GM12878 (cell line): ENCODE measurements at regions not wholly inside any gene's neighbourhood (a gene's known extent, or its start where the extent isn't known, plus 50 kb on each side); places are given as distances from the start of the nearest gene placed in this dataset.

Experiments
- ATAC-seq: fragments of 200-7000 bp; cut with Tn5 transposase; 3 replicates; pipeline ENCODE4 v1.9.1; 2020; ENCODE audit warnings: mild to moderate bottlenecking, moderate library complexity
- BruUV-seq: library from RNA; stranded (reverse); fragments of 400-500 nt; replicated peaks from 2 replicates; lab custom pipeline; 2021; lab: Mats Ljungman, UMichigan
- CTCF ChIA-PET: fragments of 300-600 bp; sonication (Branson Sonifier 250); formaldehyde crosslinking; extraction: SDS; loops from one replicate; lab custom pipeline; 2021; ENCODE audit warnings: inconsistent platforms; lab: Yijun Ruan, JAX
- POLR2A ChIA-PET: fragments of 350-600 bp; formaldehyde crosslinking; extraction: SDS; loops from one replicate; lab custom pipeline; 2021; ENCODE audit warnings: inconsistent platforms; lab: Charles Lee
- RAD21 ChIA-PET: fragments of 300-600 bp; sonication (Branson Sonifier 250); formaldehyde crosslinking; loops from one replicate; lab custom pipeline; 2023; ENCODE audit warnings: antibody characterized with exemption; ENCODE audit not compliant: unreplicated experiment; lab: Charles Lee
- SMC1A ChIA-PET: fragments of 300-600 bp; sonication (Branson Sonifier 250); formaldehyde crosslinking; loops from one replicate; lab custom pipeline; 2023; ENCODE audit not compliant: unreplicated experiment, uncharacterized antibody; lab: Charles Lee
- DNase-seq: peaks from one replicate; pipeline ENCODE4 v3.0.0-alpha.2; 2011; ENCODE audit warnings: low read depth, low spot score
- FAIRE-seq: peaks from 3 replicates; lab custom pipeline; 2011; peaks lifted over from hg19 to GRCh38; lab: Jason Lieb, UNC
- H2AFZ ChIP-seq: 2 replicates; pipeline ENCODE4 v1.6.0; 2011; ENCODE audit warnings: low read depth, low read length, control low read depth; ENCODE audit not compliant: control insufficient read depth
- H3K27ac ChIP-seq: 2 replicates; pipeline ENCODE4 v1.5.1; 2011; ENCODE audit warnings: control low read depth; ENCODE audit not compliant: control insufficient read depth, insufficient read depth
- H3K27me3 ChIP-seq, 2 experiments: replicated peaks in 1 of 2; 2 replicates each; pipeline versions ENCODE4 v1.6.0 to v1.6.1; 2011; ENCODE audit warnings: low read length in 1 of 2; ENCODE audit not compliant: control insufficient read depth in 2 of 2, insufficient read depth in 2 of 2
- H3K36me3 ChIP-seq, 2 experiments: 2 replicates each; pipeline ENCODE4 v1.5.1; 2011; ENCODE audit warnings: low read length in 1 of 2; ENCODE audit not compliant: control insufficient read depth in 2 of 2, insufficient read depth in 2 of 2
- H3K4me1 ChIP-seq: 2 replicates; pipeline ENCODE4 v1.6.1; 2011; ENCODE audit warnings: mild to moderate bottlenecking, low read length, moderate library complexity, mixed read lengths; ENCODE audit not compliant: control insufficient read depth, insufficient read depth
- H3K4me2 ChIP-seq: 2 replicates; pipeline ENCODE4 v1.6.0; 2011; ENCODE audit warnings: control low read depth; ENCODE audit not compliant: control insufficient read depth, insufficient read depth
- H3K4me3 ChIP-seq: fragments of 200-600 bp; sonication (generic); 2 replicates; pipeline ENCODE4 v1.5.1; 2016
- H3K79me2 ChIP-seq: 2 replicates; pipeline ENCODE4 v1.6.0; 2011; ENCODE audit warnings: low read length; ENCODE audit not compliant: control insufficient read depth, insufficient read depth
- H3K9ac ChIP-seq: 2 replicates; pipeline ENCODE4 v1.8.0; 2011; ENCODE audit warnings: low read length, control low read depth, mixed read lengths; ENCODE audit not compliant: control insufficient read depth, insufficient read depth
- H3K9me3 ChIP-seq: replicated peaks from 3 replicates; pipeline ENCODE4 v1.5.1; 2011; ENCODE audit warnings: mild to moderate bottlenecking, low read length; ENCODE audit not compliant: control insufficient read depth, insufficient read depth
- H4K20me1 ChIP-seq: 2 replicates; pipeline ENCODE4 v1.6.0; 2011; ENCODE audit not compliant: control insufficient read depth, insufficient read depth
- BMI1 ChIP-seq: fragments of 450-650 bp; IDR thresholded peaks from 2 replicates; pipeline ENCODE4 v1.6.1; 2016; ENCODE audit warnings: mild to moderate bottlenecking, moderate library complexity, borderline replicate concordance
- CBX3 ChIP-seq: fragments of 200-600 bp; sonication (generic); IDR thresholded peaks from 2 replicates; pipeline ENCODE4 v1.6.1; 2016; ENCODE audit warnings: low read depth, borderline replicate concordance
- E2F8 ChIP-seq: fragments of 450-650 bp; IDR thresholded peaks from 2 replicates; pipeline ENCODE4 v1.6.1; 2018; ENCODE audit warnings: mild to moderate bottlenecking, low read depth, moderate library complexity; ENCODE audit not compliant: partially characterized antibody
- E4F1 ChIP-seq: fragments of 450-650 bp; IDR thresholded peaks from 2 replicates; pipeline ENCODE4 v1.6.1; 2018; ENCODE audit warnings: borderline replicate concordance, mild to moderate bottlenecking; ENCODE audit not compliant: partially characterized antibody
- EED ChIP-seq: sonication (generic); IDR thresholded peaks from 2 replicates; pipeline ENCODE4 v1.6.1; 2016; ENCODE audit warnings: antibody characterized with exemption, low read depth
- ESRRA ChIP-seq: IDR thresholded peaks from 2 replicates; pipeline ENCODE4 v1.6.1; 2012; ENCODE audit warnings: mild to moderate bottlenecking, low read length, improper control_type of control experiment
- FOXM1 ChIP-seq: IDR thresholded peaks from 2 replicates; pipeline ENCODE4 v1.6.1; 2012; ENCODE audit warnings: low read depth, mild to moderate bottlenecking, inconsistent platforms, low read length, moderate library complexity
- IRF4 ChIP-seq: IDR thresholded peaks from 2 replicates; pipeline ENCODE4 v1.6.1; 2011; ENCODE audit warnings: low read depth, low read length
- NR2C1 ChIP-seq: fragments of 450-650 bp; IDR thresholded peaks from 2 replicates; pipeline ENCODE4 v1.6.1; 2017; ENCODE audit warnings: antibody characterized with exemption, mild to moderate bottlenecking, moderate library complexity
- REST ChIP-seq: IDR thresholded peaks from 2 replicates; pipeline ENCODE4 v1.6.1; 2012; ENCODE audit warnings: mild to moderate bottlenecking, low read depth, low read length
- SKIL ChIP-seq: fragments of 450-650 bp; IDR thresholded peaks from 2 replicates; pipeline ENCODE4 v1.6.1; 2017; ENCODE audit warnings: mild to moderate bottlenecking, low read depth, inconsistent platforms; ENCODE audit not compliant: poor library complexity, severe bottlenecking
- SMAD1 ChIP-seq: fragments of 450-650 bp; IDR thresholded peaks from 2 replicates; pipeline ENCODE4 v1.6.1; 2018; ENCODE audit warnings: mild to moderate bottlenecking, low read depth; ENCODE audit not compliant: partially characterized antibody
- YBX1 ChIP-seq: fragments of 450-650 bp; IDR thresholded peaks from 2 replicates; pipeline ENCODE4 v1.6.1; 2016; ENCODE audit warnings: antibody characterized with exemption
- WGBS: methylation state at CpG from one replicate; pipeline ENCODE4 v1.1.6; 2016; ENCODE audit warnings: low lambda C conversion rate; ENCODE audit not compliant: insufficient replicate concordance, insufficient coverage; ENCODE audit errors: missing lambda C conversion rate; 5-methylcytosine and 5-hydroxymethylcytosine counted together
- in situ Hi-C: fragments of 300-500 bp; cut with MboI; formaldehyde crosslinking; loops from 9 replicates; pipeline ENCODE4 v1.14.3; 2018; ENCODE audit warnings: mixed read lengths
- intact Hi-C: fragments of 100-400 bp; cut with micrococcal nuclease; formaldehyde crosslinking; loops from one replicate; pipeline ENCODE4 v1.14.2; 2022; ENCODE audit not compliant: unreplicated experiment

- BruUV-seq, result no TSS peak
- Histone ChIP-seq H3K9me3 (no peaks in the 10 kb centered on the region; the same call in 2 of the 3 replicates), H3K4me3 (no peak overlapping the region), H2AFZ (no peak overlapping the region), H4K20me1 (no peaks in the 10 kb centered on the region), H3K79me2 (no peaks in the 10 kb centered on the region), H3K27me3 (no peaks in the 10 kb centered on the region), H3K36me3 (no peaks in the 10 kb centered on the region), H3K27ac (no peak overlapping the region), H3K4me1 (no peaks in the 10 kb centered on the region), H3K4me2 (no peak overlapping the region), H3K9ac (no peak overlapping the region)
- ATAC-seq (no peak), DNase-seq (no peak), FAIRE-seq (no peak)
- SMC1A ChIA-PET, result no interaction called here
- intact Hi-C loops, result no loop called here
- RAD21 ChIA-PET, result no interaction called here
- CTCF ChIA-PET, result no interaction called here
- in situ Hi-C loops, result no loop called here
- POLR2A ChIA-PET, result no interaction called here
- WGBS, result 4% methylated on average over 8 of the region's 8 CpGs
- TF ChIP-seq EED (no peak), IRF4 (no peak), ESRRA (no peak), E2F8 (no peak), CBX3 (no peak), E4F1 (no peak), FOXM1 (no peak), SKIL (no peak), BMI1 (no peak), YBX1 (no peak), REST (no peak), NR2C1 (no peak), SMAD1 (no peak)
Observed at GRCh38 chr14:101019990-101020710, 116.6 kb upstream of the RTL1 start.
